HG03457 (cell line): ENCODE measurements at regions not wholly inside any gene's neighbourhood (a gene's known extent, or its start where the extent isn't known, plus 50 kb on each side); places are given as distances from the start of the nearest gene placed in this dataset.
A peak's percentile ranks its signal among the peaks of the same experiment; 100 is the strongest.

Experiments used
- ATAC-seq: cut with Tn5 transposase; IDR thresholded peaks from one replicate; pipeline ENCODE4 v1.9.1; 2021; ENCODE audit warnings: moderate number of reproducible peaks; ENCODE audit not compliant: unreplicated experiment

GRCh38 chr6:156725712-156726111 lies 51.5 kb upstream of the ARID1B start:
- no peak for ATAC-seq

- peak; percentile 42 for ATAC-seq
Measured at GRCh38 chr6:156720691-156721685, 56.2 kb upstream of the ARID1B start.

GRCh38 chr6:156719720-156720563 lies 57.2 kb upstream of the ARID1B start:
- peak; percentile 84 for ATAC-seq

GRCh38 chr6:156719395-156719719 lies 57.8 kb upstream of the ARID1B start:
- ATAC-seq = no peak

- no peak for ATAC-seq
Measured at GRCh38 chr6:156718647-156719394, 58.4 kb upstream of the ARID1B start.

GRCh38 chr6:156717542-156717941 lies 59.6 kb upstream of the ARID1B start:
- no peak for ATAC-seq

GRCh38 chr6:156715839-156716238 lies 61.3 kb upstream of the ARID1B start:
- no peak for ATAC-seq

GRCh38 chr6:156713548-156713947 lies 63.6 kb upstream of the ARID1B start:
- ATAC-seq = no peak

GRCh38 chr6:156710479-156710878 lies 66.7 kb upstream of the ARID1B start:
- no peak for ATAC-seq

- ATAC-seq = no peak
Measured at GRCh38 chr6:156707818-156708217, 69.4 kb upstream of the ARID1B start.

GRCh38 chr6:156703719-156704118 lies 73.5 kb upstream of the ARID1B start:
- no peak for ATAC-seq

- ATAC-seq = no peak
Measured at GRCh38 chr6:156701966-156702365, 75.2 kb upstream of the ARID1B start.

- no peak for ATAC-seq
Measured at GRCh38 chr6:156700440-156701057, 76.6 kb upstream of the ARID1B start.

- ATAC-seq = no peak
Measured at GRCh38 chr6:156699935-156700334, 77.2 kb upstream of the ARID1B start.

GRCh38 chr6:156699017-156699421 lies 78.2 kb upstream of the ARID1B start:
- ATAC-seq = peak; percentile 36

- peak; percentile 71 for ATAC-seq
Measured at GRCh38 chr6:156698239-156699016, 78.8 kb upstream of the ARID1B start.

- ATAC-seq = peak; percentile 33
Measured at GRCh38 chr6:156697225-156697830, 79.8 kb upstream of the ARID1B start.

GRCh38 chr6:156695742-156696141 lies 81.4 kb upstream of the ARID1B start:
- ATAC-seq = no peak

- ATAC-seq = no peak
Measured at GRCh38 chr6:156694679-156695078, 82.5 kb upstream of the ARID1B start.
